Liver (tissue), 8 donors: ENCODE measurements at regions not wholly inside any gene's neighbourhood (a gene's known extent, or its start where the extent isn't known, plus 50 kb on each side); places are given as distances from the start of the nearest gene placed in this dataset.

Source experiments
- DNase-seq: peaks from one replicate; pipeline ENCODE4 v3.0.0-alpha.2; 2017; ENCODE audit warnings: low spot score
- H3K27ac ChIP-seq, 2 donors: one replicate each; pipeline ENCODE4 v1.7.0; 2013; ENCODE audit warnings: inconsistent platforms in 2 of 2, low read length in 2 of 2, control low read depth in 1 of 2, low read depth in 1 of 2, mild to moderate bottlenecking in 1 of 2
- H3K27me3 ChIP-seq, 4 donors: one replicate each; pipeline versions ENCODE4 v1.6.1 to v1.7.0; 2013; ENCODE audit warnings: low read length in 3 of 4, inconsistent platforms in 1 of 4, mild to moderate bottlenecking in 1 of 4, moderate library complexity in 1 of 4; ENCODE audit not compliant: control insufficient read depth in 4 of 4, insufficient read depth in 4 of 4
- H3K36me3 ChIP-seq, 4 donors: one replicate each; pipeline versions ENCODE4 v1.6.1 to v1.7.0; 2013; ENCODE audit warnings: low read length in 3 of 4, mild to moderate bottlenecking in 3 of 4, low read depth in 1 of 4, moderate library complexity in 1 of 4; ENCODE audit not compliant: control insufficient read depth in 4 of 4, insufficient read depth in 3 of 4
- H3K4me1 ChIP-seq, 4 donors: one replicate each; pipeline versions ENCODE4 v1.6.1 to v1.7.0; 2013; ENCODE audit warnings: low read length in 3 of 4, mild to moderate bottlenecking in 3 of 4, moderate library complexity in 1 of 4; ENCODE audit not compliant: control insufficient read depth in 4 of 4, insufficient read depth in 4 of 4
- H3K4me3 ChIP-seq, 3 donors: one replicate each; pipeline versions ENCODE4 v1.6.1 to v1.7.0; 2013; ENCODE audit warnings: low read length in 3 of 3, control low read depth in 1 of 3, low read depth in 1 of 3, mild to moderate bottlenecking in 1 of 3
- H3K9ac ChIP-seq, 2 donors: one replicate each; pipeline ENCODE4 v1.7.0; 2013; ENCODE audit warnings: low read length in 2 of 2, mild to moderate bottlenecking in 2 of 2, moderate library complexity in 2 of 2, control low read depth in 1 of 2, low read depth in 1 of 2
- H3K9me3 ChIP-seq, 4 donors: one replicate each; pipeline versions ENCODE4 v1.6.1 to v1.7.0; 2013; ENCODE audit warnings: low read length in 3 of 4; ENCODE audit not compliant: control insufficient read depth in 4 of 4
- ATF3 ChIP-seq: IDR thresholded peaks from 2 replicates; pipeline ENCODE4 v1.6.1; 2016; ENCODE audit warnings: antibody characterized with exemption
- CTCF ChIP-seq: fragments of 150-350 bp; IDR thresholded peaks from 2 replicates; pipeline ENCODE4 v1.5.1; 2017; ENCODE audit warnings: improper control_type of control experiment, low read depth, low read length; ENCODE audit not compliant: missing input control
- EGR1 ChIP-seq, 2 donors: IDR thresholded peaks; 2 replicates each; pipeline ENCODE4 v1.6.1; 2016 to 2018; ENCODE audit warnings: antibody characterized with exemption in 2 of 2, low read depth in 2 of 2
- FOXA1 ChIP-seq: IDR thresholded peaks from 2 replicates; pipeline ENCODE4 v1.6.1; 2016; ENCODE audit warnings: antibody characterized with exemption
- FOXA2 ChIP-seq: IDR thresholded peaks from 2 replicates; pipeline ENCODE4 v1.6.1; 2016; ENCODE audit warnings: antibody characterized with exemption
- GABPA ChIP-seq, 2 donors: IDR thresholded peaks in 1 of 2; conservative IDR thresholded peaks in 1 of 2; 2 replicates each; pipeline ENCODE4 v1.6.1; 2016; ENCODE audit warnings: antibody characterized with exemption in 2 of 2, mild to moderate bottlenecking in 1 of 2, moderate library complexity in 1 of 2
- HNF4A ChIP-seq, 2 donors: conservative IDR thresholded peaks; 2 replicates each; pipeline ENCODE4 v1.6.1; 2016; ENCODE audit warnings: antibody characterized with exemption in 2 of 2, mild to moderate bottlenecking in 2 of 2
- HNF4G ChIP-seq: IDR thresholded peaks from 2 replicates; pipeline ENCODE4 v1.6.1; 2016; ENCODE audit warnings: antibody characterized with exemption
- JUND ChIP-seq, 2 donors: IDR thresholded peaks; 2 replicates each; pipeline ENCODE4 v1.6.1; 2016; ENCODE audit warnings: antibody characterized with exemption in 2 of 2
- NR2F2 ChIP-seq: IDR thresholded peaks from 2 replicates; pipeline ENCODE4 v1.6.1; 2016; ENCODE audit warnings: antibody characterized with exemption
- RAD21 ChIP-seq, 2 donors: IDR thresholded peaks; 2 replicates each; pipeline ENCODE4 v1.6.1; 2016; ENCODE audit warnings: antibody characterized with exemption in 2 of 2, mild to moderate bottlenecking in 2 of 2
- REST ChIP-seq: IDR thresholded peaks from 2 replicates; pipeline ENCODE4 v1.6.1; 2016; ENCODE audit warnings: antibody characterized with exemption, mild to moderate bottlenecking
- RXRA ChIP-seq, 2 donors: IDR thresholded peaks; 2 replicates each; pipeline ENCODE4 v1.6.1; 2017 to 2018; ENCODE audit warnings: antibody characterized with exemption in 2 of 2, mild to moderate bottlenecking in 1 of 2
- SP1 ChIP-seq: IDR thresholded peaks from 2 replicates; pipeline ENCODE4 v1.6.1; 2018; ENCODE audit warnings: antibody characterized with exemption, mild to moderate bottlenecking
- TAF1 ChIP-seq: conservative IDR thresholded peaks from 2 replicates; pipeline ENCODE4 v1.6.1; 2016; ENCODE audit warnings: antibody characterized with exemption, mild to moderate bottlenecking
- YY1 ChIP-seq: IDR thresholded peaks from 2 replicates; pipeline ENCODE4 v1.6.1; 2016; ENCODE audit warnings: antibody characterized with exemption, mild to moderate bottlenecking
- ZBTB33 ChIP-seq: IDR thresholded peaks from 2 replicates; pipeline ENCODE4 v1.6.1; 2016; ENCODE audit warnings: antibody characterized with exemption
- WGBS: extraction: QIAGEN DNeasy Blood & Tissue Kit; methylation state at CpG from one replicate; pipeline ENCODE4 v1.1.7; 2013; 5-methylcytosine and 5-hydroxymethylcytosine counted together
- donor health status: healthy.
- donor health status: healthy.
- donor health status: healthy.
- donor health status: healthy.
- donor health status: healthy.

GRCh38 chr14:58808828-58809227 is 171.1 kb downstream of the DACT1 start:
- WGBS, result 25% methylated on average over 4 of the region's 4 CpGs
- Histone ChIP-seq H3K36me3 (no peaks in the 10 kb centered on the region), H3K9ac (no peak overlapping the region), H3K4me3 (no peak overlapping the region), H3K4me1 (peaks cover 0 to 2% (median 0%) of the 10 kb centered on the region in 4 donors), H3K27ac (no peak overlapping the region), H3K9me3 (no peaks in the 10 kb centered on the region), H3K27me3 (no peaks in the 10 kb centered on the region)
- TF ChIP-seq FOXA2 (peak; percentile 7), REST (no peak), HNF4A (conservative IDR thresholded peaks at IDR 0.05) (no peak), EGR1 (IDR thresholded peaks at IDR 0.05; ENCODE audit: low read depth in 2 of 2) (no peak), FOXA1 (no peak), RAD21 (IDR thresholded peaks at IDR 0.05) (peak in 1 of 2 donors; percentile 44), NR2F2 (peak; percentile 72), HNF4G (no peak), SP1 (peak; percentile 49), ZBTB33 (no peak), ATF3 (no peak), TAF1 (no peak), JUND (IDR thresholded peaks at IDR 0.05) (no peak), RXRA (IDR thresholded peaks at IDR 0.05) (peak in 1 of 2 donors; percentile 16)
- no peak for DNase-seq

GRCh38 chr14:58809520-58809919 is 171.8 kb downstream of the DACT1 start:
- Histone ChIP-seq H3K27ac (no peak overlapping the region), H3K27me3 (no peaks in the 10 kb centered on the region), H3K9me3 (no peaks in the 10 kb centered on the region), H3K36me3 (no peaks in the 10 kb centered on the region), H3K4me1 (peaks cover 0 to 2% (median 0%) of the 10 kb centered on the region in 4 donors), H3K9ac (no peak overlapping the region), H3K4me3 (no peak overlapping the region)
- TF ChIP-seq HNF4G (no peak), CTCF (no peak), FOXA1 (no peak), RXRA (IDR thresholded peaks at IDR 0.05) (no peak), YY1 (no peak), GABPA (IDR thresholded peaks at IDR 0.05 in 1 of 2, conservative IDR thresholded peaks at IDR 0.05 in 1 of 2) (no peak)
- 63% methylated on average over 1 of the region's 1 CpG for WGBS
- DNase-seq, result no peak
